Activated naive CD8-positive, alpha-beta T cell treated with anti-CD3 and anti-CD28 coated beads for 36 hours (primary cell): ENCODE measurements at regions not wholly inside any gene's neighbourhood (a gene's known extent, or its start where the extent isn't known, plus 50 kb on each side); places are given as distances from the start of the nearest gene placed in this dataset.
"Not testable (repeated sequence)": the region's sequence is repeated elsewhere in the genome, so short reads cannot be mapped to it uniquely, and the experiment has no call there.

Experiments
- DNase-seq: peaks from one replicate; pipeline ENCODE4 v3.0.0; 2021
- H3K27ac Mint-ChIP-seq: one replicate; pipeline ENCODE4 v1.8.0; 2022; ENCODE audit warnings: mild to moderate bottlenecking, moderate library complexity, mixed read lengths
- H3K27me3 Mint-ChIP-seq: one replicate; pipeline ENCODE4 v1.8.0; 2022; ENCODE audit warnings: mild to moderate bottlenecking, mixed read lengths
- H3K36me3 Mint-ChIP-seq: one replicate; pipeline ENCODE4 v1.8.0; 2021; ENCODE audit warnings: mild to moderate bottlenecking, mixed read lengths
- H3K4me1 Mint-ChIP-seq: one replicate; pipeline ENCODE4 v1.8.0; 2021; ENCODE audit warnings: mixed read lengths
- H3K4me3 Mint-ChIP-seq: one replicate; pipeline ENCODE4 v1.8.0; 2022; ENCODE audit warnings: mild to moderate bottlenecking, moderate library complexity, mixed read lengths
- H3K9me3 Mint-ChIP-seq: one replicate; pipeline ENCODE4 v1.8.0; 2022; ENCODE audit warnings: mixed read lengths

- no peak overlapping the region for H3K27ac Mint-ChIP-seq
- H3K27me3 Mint-ChIP-seq, result peaks cover 18% of the 10 kb centered on the region
- H3K4me3 Mint-ChIP-seq, result no peak overlapping the region
- DNase-seq, result no peak
- H3K9me3 Mint-ChIP-seq, result no peaks in the 10 kb centered on the region
- no peaks in the 10 kb centered on the region for H3K36me3 Mint-ChIP-seq
- H3K4me1 Mint-ChIP-seq, result peaks cover 8% of the 10 kb centered on the region
Measured at GRCh38 chr17:77285594-77286390, 145.0 kb downstream of the SEC14L1 start.

- no peak overlapping the region for H3K27ac Mint-ChIP-seq
- peaks cover 8% of the 10 kb centered on the region for H3K4me1 Mint-ChIP-seq
- H3K27me3 Mint-ChIP-seq, result peaks cover 18% of the 10 kb centered on the region
- H3K4me3 Mint-ChIP-seq, result no peak overlapping the region
- H3K36me3 Mint-ChIP-seq, result no peaks in the 10 kb centered on the region
- no peak for DNase-seq
- H3K9me3 Mint-ChIP-seq, result no peaks in the 10 kb centered on the region
Measured at GRCh38 chr17:77286391-77286640, 145.5 kb downstream of the SEC14L1 start.

- peaks cover 6% of the 10 kb centered on the region for H3K4me1 Mint-ChIP-seq
- H3K27ac Mint-ChIP-seq, result no peak overlapping the region
- no peaks in the 10 kb centered on the region for H3K9me3 Mint-ChIP-seq
- H3K27me3 Mint-ChIP-seq, result peaks cover 15% of the 10 kb centered on the region
- no peaks in the 10 kb centered on the region for H3K36me3 Mint-ChIP-seq
- H3K4me3 Mint-ChIP-seq, result no peak overlapping the region
- DNase-seq, result no peak
Measured at GRCh38 chr17:77286641-77287431, 146.1 kb downstream of the SEC14L1 start.

- H3K4me1 Mint-ChIP-seq, result peaks cover 3% of the 10 kb centered on the region
Measured at GRCh38 chr17:77287432-77288068, 146.8 kb downstream of the SEC14L1 start.

GRCh38 chr17:77288115-77288619, 147.4 kb downstream of the SEC14L1 start:
- no peak for DNase-seq
- no peak overlapping the region for H3K4me3 Mint-ChIP-seq
- peaks cover 5% of the 10 kb centered on the region for H3K27me3 Mint-ChIP-seq
- peaks cover 3% of the 10 kb centered on the region for H3K4me1 Mint-ChIP-seq
- no peaks in the 10 kb centered on the region for H3K9me3 Mint-ChIP-seq
- no peaks in the 10 kb centered on the region for H3K36me3 Mint-ChIP-seq
- H3K27ac Mint-ChIP-seq, result no peak overlapping the region

More at GRCh38 chr17:77287432-77288068, 146.8 kb downstream of the SEC14L1 start:
- no peak overlapping the region for H3K4me3 Mint-ChIP-seq
- H3K36me3 Mint-ChIP-seq, result no peaks in the 10 kb centered on the region
- H3K9me3 Mint-ChIP-seq, result no peaks in the 10 kb centered on the region
- peaks cover 8% of the 10 kb centered on the region for H3K27me3 Mint-ChIP-seq
- H3K27ac Mint-ChIP-seq, result no peak overlapping the region
- DNase-seq, result no peak

GRCh38 chr17:77290759-77291558, 150.2 kb downstream of the SEC14L1 start:
- not testable (repeated sequence) for H3K36me3 Mint-ChIP-seq, DNase-seq, H3K27ac Mint-ChIP-seq, H3K27me3 Mint-ChIP-seq, H3K9me3 Mint-ChIP-seq, H3K4me3 Mint-ChIP-seq, H3K4me1 Mint-ChIP-seq

- no peaks in the 10 kb centered on the region for H3K4me1 Mint-ChIP-seq
- H3K4me3 Mint-ChIP-seq, result no peak overlapping the region
- no peaks in the 10 kb centered on the region for H3K9me3 Mint-ChIP-seq
- no peak overlapping the region for H3K27ac Mint-ChIP-seq
- DNase-seq, result no peak
- no peaks in the 10 kb centered on the region for H3K27me3 Mint-ChIP-seq
- no peaks in the 10 kb centered on the region for H3K36me3 Mint-ChIP-seq
Measured at GRCh38 chr17:77291591-77292386, 151.0 kb downstream of the SEC14L1 start.

GRCh38 chr17:77294761-77295160, 154.0 kb downstream of the SEC14L1 start:
- no peaks in the 10 kb centered on the region for H3K9me3 Mint-ChIP-seq
- H3K27ac Mint-ChIP-seq, result no peak overlapping the region
- no peak overlapping the region for H3K4me3 Mint-ChIP-seq

GRCh38 chr17:77295241-77295853, 154.6 kb downstream of the SEC14L1 start:
- Mint-ChIP-seq H3K36me3 (no peaks in the 10 kb centered on the region), H3K27me3 (no peaks in the 10 kb centered on the region), H3K4me3 (no peak overlapping the region), H3K9me3 (no peaks in the 10 kb centered on the region), H3K27ac (no peak overlapping the region), H3K4me1 (no peaks in the 10 kb centered on the region)
- no peak for DNase-seq

More at GRCh38 chr17:77294761-77295160, 154.0 kb downstream of the SEC14L1 start:
- Mint-ChIP-seq H3K27me3 (no peaks in the 10 kb centered on the region), H3K4me1 (no peaks in the 10 kb centered on the region), H3K36me3 (no peaks in the 10 kb centered on the region)
- no peak for DNase-seq

GRCh38 chr17:77296769-77297409, 156.1 kb downstream of the SEC14L1 start:
- no peak overlapping the region for H3K27ac Mint-ChIP-seq
- H3K27me3 Mint-ChIP-seq, result no peaks in the 10 kb centered on the region
- H3K4me1 Mint-ChIP-seq, result no peaks in the 10 kb centered on the region
- no peak overlapping the region for H3K4me3 Mint-ChIP-seq
- no peak for DNase-seq
- no peaks in the 10 kb centered on the region for H3K9me3 Mint-ChIP-seq
- H3K36me3 Mint-ChIP-seq, result no peaks in the 10 kb centered on the region

GRCh38 chr17:77297693-77298666, 157.2 kb downstream of the SEC14L1 start:
- no peak overlapping the region for H3K27ac Mint-ChIP-seq
- no peaks in the 10 kb centered on the region for H3K36me3 Mint-ChIP-seq
- H3K27me3 Mint-ChIP-seq, result no peaks in the 10 kb centered on the region
- no peaks in the 10 kb centered on the region for H3K4me1 Mint-ChIP-seq
- no peak overlapping the region for H3K4me3 Mint-ChIP-seq
- H3K9me3 Mint-ChIP-seq, result no peaks in the 10 kb centered on the region
- no peak for DNase-seq

GRCh38 chr17:77298811-77299210, 158.0 kb downstream of the SEC14L1 start:
- no peaks in the 10 kb centered on the region for H3K9me3 Mint-ChIP-seq

More at GRCh38 chr17:77298811-77299210, 158.0 kb downstream of the SEC14L1 start:
- DNase-seq, result no peak
- Mint-ChIP-seq H3K4me1 (no peaks in the 10 kb centered on the region), H3K27ac (no peak overlapping the region), H3K27me3 (no peaks in the 10 kb centered on the region), H3K4me3 (no peak overlapping the region), H3K36me3 (no peaks in the 10 kb centered on the region)
